ENCODE measurements at regions not wholly inside any gene's neighbourhood (a gene's known extent, or its start where the extent isn't known, plus 50 kb on each side); places are given as distances from the start of the nearest gene placed in this dataset.
A peak's percentile ranks its signal among the peaks of the same experiment; 100 is the strongest.

DNA sequence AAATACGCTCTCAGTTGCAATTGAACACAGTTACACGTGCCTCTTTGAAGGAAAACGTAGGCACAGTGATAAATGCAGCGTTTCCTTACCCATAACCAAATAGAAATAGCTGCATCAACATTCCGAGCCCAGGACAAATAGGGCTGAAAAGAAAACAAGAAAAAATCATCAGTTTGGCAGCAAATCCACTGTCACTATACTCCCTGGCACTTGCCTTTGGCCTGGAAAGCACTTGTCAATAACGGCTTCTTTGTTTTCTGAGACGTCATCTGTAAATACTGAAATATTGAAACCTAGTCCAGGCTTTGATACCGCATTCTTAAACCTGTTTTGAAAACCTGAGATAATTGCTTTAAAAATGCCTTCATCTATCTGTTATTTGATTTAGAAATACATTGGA, 167.2 kb upstream of the AKR1E2 start:
- DNase-seq, result no peak

DNA sequence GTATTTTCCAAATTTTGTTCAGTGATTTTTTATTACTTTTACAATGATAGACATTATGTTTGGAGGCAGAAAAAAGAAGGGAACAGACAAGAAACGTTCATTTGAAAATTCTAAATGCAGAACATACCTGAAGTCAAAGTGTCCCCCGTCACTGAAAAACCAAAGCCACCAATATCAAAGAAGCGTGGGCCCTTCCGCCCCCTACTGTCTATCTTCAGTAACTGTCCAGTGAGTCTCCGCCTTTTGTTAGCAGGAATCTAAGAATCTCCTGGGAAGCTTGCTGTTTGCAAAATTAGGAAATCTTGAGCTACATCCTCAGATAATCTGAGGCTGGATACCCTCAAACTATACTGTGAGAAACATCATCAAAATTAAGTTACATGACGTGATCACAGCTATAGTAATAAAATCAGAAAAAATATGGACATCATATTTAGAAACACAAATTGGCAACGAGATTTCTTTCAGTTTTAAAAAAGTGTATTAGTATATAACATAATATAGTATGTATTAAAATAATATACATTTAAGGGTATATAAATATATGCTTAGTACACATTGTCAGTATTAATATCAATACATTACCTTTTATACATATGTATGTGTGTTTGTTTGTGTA, 169.3 kb upstream of the AKR1E2 start:
- DNase-seq, result peak; percentile 4 to 17

DNA sequence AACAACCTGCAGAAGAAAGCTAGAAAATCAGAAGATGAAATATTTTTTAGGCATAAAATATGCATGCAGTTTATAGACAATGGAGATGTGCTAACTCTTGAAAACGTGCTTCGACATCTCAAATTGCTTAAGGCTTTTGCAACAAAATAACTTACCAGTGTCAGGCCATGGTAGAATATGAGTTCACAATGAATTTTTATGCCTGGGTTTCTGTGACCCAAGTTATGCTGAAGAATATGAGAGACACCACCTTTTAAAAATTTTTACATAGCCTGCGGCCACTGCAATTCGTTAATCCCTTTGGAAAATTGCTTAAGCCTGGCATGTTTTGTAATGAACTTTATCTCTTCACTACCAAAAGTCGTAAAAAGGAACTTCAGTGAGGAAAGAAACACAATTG, 170.1 kb upstream of the AKR1E2 start:
- no peak for DNase-seq

DNA sequence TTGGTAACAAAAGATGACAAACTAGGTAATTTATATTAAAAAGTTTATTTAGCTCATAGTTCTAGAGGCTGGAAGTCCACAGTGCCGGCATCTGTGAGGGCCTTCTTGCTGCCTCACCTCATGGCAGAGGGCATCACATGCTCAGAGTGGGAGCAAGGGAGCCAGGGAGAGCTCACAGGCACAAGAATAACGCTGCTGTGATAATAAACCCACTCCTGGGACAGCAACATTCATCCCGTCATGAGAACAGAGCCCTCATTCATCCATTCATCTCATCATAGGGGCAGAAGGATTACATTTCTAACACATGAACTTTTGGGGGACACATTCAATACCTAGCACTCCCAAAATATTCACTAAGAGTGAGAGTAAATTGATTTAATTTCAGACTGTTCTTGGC, 170.6 kb upstream of the AKR1E2 start:
- DNase-seq, result no peak

DNA sequence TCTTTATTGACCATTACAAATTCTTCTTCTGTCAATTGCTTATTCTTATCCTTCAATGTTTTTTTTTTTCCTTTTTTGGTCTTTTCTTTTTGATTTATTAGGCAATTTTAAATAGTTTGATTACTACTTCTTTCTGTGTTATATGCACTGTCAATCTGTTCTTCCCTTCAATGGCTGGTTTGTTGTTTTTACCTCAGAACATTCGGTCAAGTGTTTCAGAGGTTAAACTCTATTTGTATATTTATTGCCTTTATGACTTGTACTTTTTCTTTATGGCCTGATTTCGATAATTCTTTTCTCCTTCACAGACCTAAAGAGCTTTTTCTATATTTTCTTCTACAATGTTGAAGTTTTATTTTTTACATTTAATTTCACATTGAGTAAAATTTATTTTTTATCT, 171.5 kb upstream of the AKR1E2 start:
- DNase-seq, result no peak

GRCh38 chr10:4653160-4653559, 172.8 kb upstream of the AKR1E2 start:
- no peak for DNase-seq

DNA sequence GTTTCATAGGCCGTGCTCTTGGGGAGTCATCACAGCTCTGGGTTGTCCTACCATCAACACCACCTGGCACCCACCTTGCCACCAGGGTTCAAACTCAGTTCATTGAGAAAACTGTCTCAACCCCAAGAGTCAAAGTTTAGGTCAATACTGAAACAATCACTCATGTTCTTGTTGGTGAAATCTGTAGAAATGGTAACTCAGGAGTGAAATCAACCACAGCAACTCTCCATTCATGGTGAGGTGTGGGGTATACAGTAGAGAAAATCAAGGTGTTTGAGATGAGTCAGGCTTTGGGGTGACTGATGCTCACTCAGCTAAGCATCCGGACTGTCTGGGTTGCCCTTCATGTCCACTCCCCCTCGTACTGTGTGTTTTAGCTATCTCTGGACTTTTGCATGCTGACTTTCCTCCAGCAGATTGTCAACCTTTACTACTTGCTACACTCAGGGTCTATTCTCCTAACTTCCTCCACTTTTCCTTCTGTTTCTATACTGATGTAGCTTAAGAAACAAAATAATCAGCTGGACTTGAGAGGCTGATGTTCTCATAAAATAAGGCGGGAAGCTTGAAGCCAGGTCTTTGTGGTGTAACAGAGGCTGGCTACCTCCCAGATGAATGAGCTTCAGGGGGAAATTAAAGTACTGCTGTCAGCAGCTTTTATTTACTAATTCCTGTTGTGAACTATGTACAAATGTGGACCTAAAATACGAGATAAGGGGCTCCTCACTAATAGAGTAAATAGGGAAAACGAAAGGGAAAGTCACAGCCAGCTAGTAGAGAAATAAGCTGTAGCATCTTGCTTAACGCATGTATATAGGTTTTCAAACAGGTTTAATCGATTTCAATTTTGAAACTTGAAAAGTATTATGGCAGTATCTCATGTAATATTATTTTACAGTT, 173.6 kb upstream of the AKR1E2 start:
- DNase-seq, result no peak

- no peak for DNase-seq
Observed at GRCh38 chr10:4651404-4652037, 174.5 kb upstream of the AKR1E2 start.

GRCh38 chr10:4650582-4650981, 175.4 kb upstream of the AKR1E2 start:
- no peak for DNase-seq

GRCh38 chr10:4649886-4650508, 176.0 kb upstream of the AKR1E2 start:
- no peak for DNase-seq

- DNase-seq, result no peak
Observed at GRCh38 chr10:4649471-4649870, 176.5 kb upstream of the AKR1E2 start.

DNA sequence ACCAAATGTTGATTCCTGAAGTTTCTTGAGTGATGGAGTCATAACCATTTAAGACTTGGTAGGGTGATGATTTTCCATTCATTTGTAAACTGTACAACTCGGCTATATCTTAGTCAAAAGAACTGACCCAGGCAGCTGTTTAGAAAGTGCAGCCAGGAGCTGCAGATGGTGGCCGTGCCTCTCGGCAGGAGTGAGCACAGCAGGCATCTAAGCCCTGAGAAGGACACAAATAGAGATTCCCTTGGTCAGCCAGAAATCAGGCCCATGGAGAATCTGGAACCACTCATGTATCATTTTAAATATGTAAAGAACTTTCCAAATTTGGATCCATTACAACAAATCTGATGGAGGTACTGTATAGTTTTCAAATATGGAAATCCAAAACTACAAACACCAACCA, 177.0 kb upstream of the AKR1E2 start:
- DNase-seq, result no peak

GRCh38 chr10:4647109-4647785, 178.8 kb upstream of the AKR1E2 start:
- no peak for DNase-seq

DNA sequence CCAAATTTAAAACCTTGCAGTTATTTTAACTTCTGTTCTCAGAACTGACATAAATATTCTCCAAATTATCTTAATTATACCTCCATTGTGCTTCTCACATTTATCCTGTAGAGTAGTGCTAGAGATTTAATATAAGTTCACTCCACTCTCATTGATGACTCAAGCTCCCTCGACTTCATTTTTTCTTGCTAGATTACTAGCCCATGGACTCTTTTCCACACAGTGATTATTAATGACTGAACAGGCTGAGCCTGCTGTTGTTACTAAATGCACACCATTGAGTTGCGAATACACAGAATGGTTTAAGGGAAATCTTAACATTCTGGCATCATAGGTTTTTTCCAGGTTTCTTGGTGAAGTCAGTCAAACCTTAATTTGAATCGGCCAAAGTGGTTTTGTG, 179.5 kb upstream of the AKR1E2 start:
- no peak for DNase-seq

GRCh38 chr10:4645836-4646235, 180.2 kb upstream of the AKR1E2 start:
- no peak for DNase-seq

- no peak for DNase-seq
Observed at GRCh38 chr10:4643471-4643870, 182.5 kb upstream of the AKR1E2 start.

- no peak for DNase-seq
Observed at GRCh38 chr10:4639960-4640359, 186.0 kb upstream of the AKR1E2 start.

GRCh38 chr10:4638099-4638498, 187.9 kb upstream of the AKR1E2 start:
- DNase-seq, result no peak

DNA sequence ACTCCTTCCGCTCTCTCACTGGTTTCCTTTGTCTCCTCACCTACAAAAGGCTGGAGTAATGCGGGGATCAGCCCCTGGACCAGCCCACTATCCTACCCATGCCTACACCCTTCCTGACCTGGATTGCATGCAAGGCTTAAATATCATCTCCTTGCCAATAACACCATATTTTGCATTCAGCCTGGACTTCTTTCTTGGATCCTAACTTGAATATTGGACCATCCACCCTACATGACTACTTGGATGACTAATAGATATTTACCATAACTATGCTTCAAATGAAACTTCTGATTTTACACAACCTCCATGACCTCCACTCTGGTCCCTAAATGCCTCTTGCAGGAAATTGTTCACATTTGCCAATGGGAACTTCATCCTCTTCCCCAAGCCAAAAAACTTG, 188.3 kb upstream of the AKR1E2 start:
- DNase-seq, result no peak

- DNase-seq, result no peak
Observed at GRCh38 chr10:4635883-4636282, 190.1 kb upstream of the AKR1E2 start.

GRCh38 chr10:4635388-4635787, 190.6 kb upstream of the AKR1E2 start:
- no peak for DNase-seq

GRCh38 chr10:4633776-4634175, 192.2 kb upstream of the AKR1E2 start:
- no peak for DNase-seq

- no peak for DNase-seq
Observed at GRCh38 chr10:4633186-4633585, 192.8 kb upstream of the AKR1E2 start.

Data from AML-193 (cell line).